HCT116 (cell line): ENCODE measurements at regions not wholly inside any gene's neighbourhood (a gene's known extent, or its start where the extent isn't known, plus 50 kb on each side); places are given as distances from the start of the nearest gene placed in this dataset.

Source experiments
- ATAC-seq: fragments of 200-7000 bp; cut with Tn5 transposase; 2 replicates; pipeline ENCODE4 v1.9.1; 2020; ENCODE audit warnings: mild to moderate bottlenecking, moderate library complexity
- BruUV-seq: library from RNA; stranded (reverse); fragments of 400-500 nt; replicated peaks from 2 replicates; lab custom pipeline; 2021; lab: Mats Ljungman, UMichigan
- CTCF ChIA-PET: fragments of 300-600 bp; sonication (Branson Sonifier 250); formaldehyde crosslinking; loops from one replicate; lab custom pipeline; 2021; ENCODE audit warnings: antibody characterized with exemption; lab: Charles Lee
- POLR2A ChIA-PET: fragments of 300-600, 350-600 bp; sonication (Branson Sonifier 250); formaldehyde crosslinking; loops from one replicate; lab custom pipeline; 2021; ENCODE audit warnings: antibody characterized with exemption; lab: Charles Lee
- RAD21 ChIA-PET, 2 experiments: fragments of 300-600 bp; sonication (Branson Sonifier 250); formaldehyde crosslinking; loops; one replicate each; lab custom pipeline; 2023; ENCODE audit warnings: low total read pairs in 2 of 2; ENCODE audit not compliant: uncharacterized antibody in 2 of 2, unreplicated experiment in 2 of 2, low non-redundant PET in 1 of 2; lab: Charles Lee
- DNase-seq: peaks from one replicate; pipeline ENCODE4 v3.0.0-alpha.2; 2010; ENCODE audit warnings: low read depth, low spot score
- H2AFZ ChIP-seq: fragments of 200-600 bp; shearing (Covaris generic), sonication (generic); 2 replicates; pipeline ENCODE4 v1.6.1; 2017; ENCODE audit warnings: low read depth, mixed run types, mixed read lengths, antibody characterized with exemption, low read length; ENCODE audit not compliant: poor library complexity, severe bottlenecking
- H3K27ac ChIP-seq: 2 replicates; pipeline ENCODE4 v1.5.1; 2012; ENCODE audit warnings: low read depth, low read length
- H3K27me3 ChIP-seq: fragments of 200-600 bp; sonication (generic); 2 replicates; pipeline ENCODE4 v1.6.1; 2016; ENCODE audit warnings: mixed run types, low read length, mixed read lengths; ENCODE audit not compliant: insufficient read depth
- H3K36me3 ChIP-seq, 2 experiments: fragments of 200-500 bp in 1 of 2; fragments of 200-600 bp in 1 of 2; sonication (Bioruptor generic) in 1 of 2; sonication (generic) in 1 of 2; 2 replicates each; pipeline versions ENCODE4 v1.5.1 to v1.6.1; 2014 to 2016; ENCODE audit warnings: low read length in 2 of 2, inconsistent platforms in 1 of 2, mixed read lengths in 1 of 2, mixed run types in 1 of 2; ENCODE audit not compliant: insufficient read depth in 2 of 2, control insufficient read depth in 1 of 2
- H3K4me1 ChIP-seq, 2 experiments: fragments of 200-600 bp in 1 of 2; sonication (generic) in 1 of 2; 2 replicates each; pipeline versions ENCODE4 v1.5.1 to v1.6.1; 2012 to 2017; ENCODE audit warnings: low read length in 2 of 2, inconsistent platforms in 1 of 2, mild to moderate bottlenecking in 1 of 2, mixed read lengths in 1 of 2, mixed run types in 1 of 2, moderate library complexity in 1 of 2; ENCODE audit not compliant: insufficient read depth in 2 of 2, control insufficient read depth in 1 of 2
- H3K4me2 ChIP-seq: fragments of 200-600 bp; sonication (generic); 2 replicates; pipeline ENCODE4 v1.6.1; 2017; ENCODE audit warnings: mixed run types, low read length, mixed read lengths
- H3K4me3 ChIP-seq, 2 experiments: fragments of 200-600 bp in 1 of 2; sonication (generic) in 1 of 2; replicated peaks in 1 of 2; 2 replicates each; pipeline ENCODE4 v1.5.1; 2011 to 2016; ENCODE audit warnings: low read length in 2 of 2, control low read depth in 1 of 2, low read depth in 1 of 2, mild to moderate bottlenecking in 1 of 2, mixed read lengths in 1 of 2, mixed run types in 1 of 2
- H3K79me2 ChIP-seq: fragments of 200-600 bp; sonication (generic); 2 replicates; pipeline ENCODE4 v1.6.1; 2017; ENCODE audit warnings: mild to moderate bottlenecking, mixed run types, low read length, moderate library complexity, mixed read lengths; ENCODE audit not compliant: insufficient read depth
- H3K9ac ChIP-seq: fragments of 200-600 bp; sonication (generic); 2 replicates; pipeline ENCODE4 v1.6.1; 2016; ENCODE audit warnings: low read length, mixed read lengths
- H3K9me2 ChIP-seq: fragments of 200-600 bp; sonication (generic), shearing (Covaris generic); 2 replicates; pipeline ENCODE4 v1.6.1; 2017; ENCODE audit warnings: mixed run types, mild to moderate bottlenecking, moderate library complexity; ENCODE audit not compliant: insufficient read depth
- H3K9me3 ChIP-seq, 2 experiments: fragments of 200-500 bp in 1 of 2; fragments of 200-600 bp in 1 of 2; sonication (Bioruptor generic) in 1 of 2; sonication (generic) in 1 of 2; 2 replicates each; pipeline ENCODE4 v1.6.1; 2014 to 2017; ENCODE audit warnings: low read length in 2 of 2, mixed read lengths in 2 of 2, inconsistent platforms in 1 of 2, low read depth in 1 of 2, mild to moderate bottlenecking in 1 of 2, mixed run types in 1 of 2, moderate library complexity in 1 of 2; ENCODE audit not compliant: control insufficient read depth in 1 of 2, insufficient read depth in 1 of 2
- H4K20me1 ChIP-seq: fragments of 200-600 bp; sonication (generic), shearing (Covaris generic); 2 replicates; pipeline ENCODE4 v1.6.1; 2017; ENCODE audit warnings: mixed run types, mild to moderate bottlenecking, moderate library complexity; ENCODE audit not compliant: insufficient read depth
- CTCF ChIP-seq, 3 experiments: fragments of 200-600 bp in 1 of 3; sonication (generic) in 1 of 3; IDR thresholded peaks in 2 of 3; conservative IDR thresholded peaks in 1 of 3; 2 replicates each; pipeline ENCODE4 v1.5.1; 2012 to 2017; ENCODE audit warnings: low read depth in 2 of 3, low read length in 2 of 3, antibody characterized with exemption in 1 of 3, borderline replicate concordance in 1 of 3, control low read depth in 1 of 3, mild to moderate bottlenecking in 1 of 3, mixed read lengths in 1 of 3, mixed run types in 1 of 3, moderate library complexity in 1 of 3; ENCODE audit not compliant: insufficient read depth in 1 of 3
- EGR1 ChIP-seq: IDR thresholded peaks from 2 replicates; pipeline ENCODE4 v1.6.1; 2012; ENCODE audit warnings: low read depth
- EZH2 ChIP-seq: fragments of 200-600 bp; sonication (generic); IDR thresholded peaks from 2 replicates; pipeline ENCODE4 v1.6.1; 2017; ENCODE audit warnings: antibody characterized with exemption, mixed run types
- SIN3A ChIP-seq: IDR thresholded peaks from 2 replicates; pipeline ENCODE4 v1.6.1; 2012; ENCODE audit warnings: low read depth
- SP1 ChIP-seq: IDR thresholded peaks from 2 replicates; pipeline ENCODE4 v1.6.1; 2012; ENCODE audit warnings: low read depth
- SRF ChIP-seq: IDR thresholded peaks from 2 replicates; pipeline ENCODE4 v1.6.1; 2012; ENCODE audit warnings: low read depth
- TCF7L2 ChIP-seq: IDR thresholded peaks from 2 replicates; pipeline ENCODE4 v1.7.0; 2011; ENCODE audit warnings: borderline replicate concordance, inconsistent platforms; ENCODE audit not compliant: insufficient read depth, insufficient read length; ENCODE audit errors: extremely low read depth
- YY1 ChIP-seq: IDR thresholded peaks from 2 replicates; pipeline ENCODE4 v1.6.1; 2011; ENCODE audit warnings: low read length, low read depth, moderate library complexity, mild to moderate bottlenecking; ENCODE audit not compliant: insufficient replicate concordance; ENCODE audit errors: extremely low read depth
- ZFX ChIP-seq: fragments of 450-650 bp; IDR thresholded peaks from 2 replicates; pipeline ENCODE4 v1.6.1; 2017
- ZNF274 ChIP-seq: fragments of 200-500 bp; sonication (Bioruptor generic); IDR thresholded peaks from 2 replicates; pipeline ENCODE4 v1.6.1; 2014; ENCODE audit warnings: mild to moderate bottlenecking, low read depth, low read length, inconsistent platforms
- intact Hi-C: fragments of 100-400 bp; cut with micrococcal nuclease; formaldehyde crosslinking; loops from 2 replicates; pipeline ENCODE4 v1.10.0; 2022

- no peaks in the 10 kb centered on the region for H3K9me3 ChIP-seq
- no peak for TF ChIP-seq ZFX
- no peak for TF ChIP-seq ZNF274
- TF ChIP-seq EGR1, result no peak
- TF ChIP-seq SP1, result no peak
- TF ChIP-seq YY1, result no peak
- no peak for TF ChIP-seq SIN3A
- TF ChIP-seq SRF, result no peak
- TF ChIP-seq CTCF (IDR thresholded peaks at IDR 0.05 in 2 of 3, conservative IDR thresholded peaks at IDR 0.05 in 1 of 3; ENCODE audit: borderline replicate concordance in 1 of 3, insufficient read depth in 1 of 3, low read depth in 2 of 3, low read length in 2 of 3), result no peak
- TF ChIP-seq EZH2, result no peak
- TF ChIP-seq TCF7L2, result no peak
- no peaks in the 10 kb centered on the region for H3K27me3 ChIP-seq
- intact Hi-C loops, result no loop called here
- H2AFZ ChIP-seq, result no peak overlapping the region
- no peak overlapping the region for H3K4me3 ChIP-seq
- ChIA-PET POLR2A (no interaction called here), RAD21 (no interaction called here), CTCF (interaction anchor here (0.6 to 1.5 kb wide), 1 partner anchor 496 kb away, joined by 3 to 4 read pairs; no protein-coding TSS in a partner anchor)
- H3K9me2 ChIP-seq, result no peaks in the 10 kb centered on the region
- ATAC-seq (no peak), DNase-seq (no peak)
- H3K4me1 ChIP-seq, result no peaks in the 10 kb centered on the region
- H3K27ac ChIP-seq, result no peak overlapping the region
- no peak overlapping the region for H3K9ac ChIP-seq
- no peaks in the 10 kb centered on the region for H3K36me3 ChIP-seq
- H3K79me2 ChIP-seq, result no peaks in the 10 kb centered on the region
- H4K20me1 ChIP-seq, result no peaks in the 10 kb centered on the region
- BruUV-seq, result no TSS peak
- no peak overlapping the region for H3K4me2 ChIP-seq
Observed at GRCh38 chr6:90436403-90436802, 139.8 kb upstream of the BACH2 start.
